Activated CD4-positive, alpha-beta T cell treated with anti-CD3 and anti-CD28 coated beads, Interleukin-2, amount 50 U/mL, for 4 hours (primary cell): ENCODE measurements at regions not wholly inside any gene's neighbourhood (a gene's known extent, or its start where the extent isn't known, plus 50 kb on each side); places are given as distances from the start of the nearest gene placed in this dataset.
"Not testable (repeated sequence)": the region's sequence is repeated elsewhere in the genome, so short reads cannot be mapped to it uniquely, and the experiment has no call there.

Source experiments
- DNase-seq, 2 experiments: peaks; one replicate each; pipeline ENCODE4 v3.0.0-alpha.2; 2020

DNA sequence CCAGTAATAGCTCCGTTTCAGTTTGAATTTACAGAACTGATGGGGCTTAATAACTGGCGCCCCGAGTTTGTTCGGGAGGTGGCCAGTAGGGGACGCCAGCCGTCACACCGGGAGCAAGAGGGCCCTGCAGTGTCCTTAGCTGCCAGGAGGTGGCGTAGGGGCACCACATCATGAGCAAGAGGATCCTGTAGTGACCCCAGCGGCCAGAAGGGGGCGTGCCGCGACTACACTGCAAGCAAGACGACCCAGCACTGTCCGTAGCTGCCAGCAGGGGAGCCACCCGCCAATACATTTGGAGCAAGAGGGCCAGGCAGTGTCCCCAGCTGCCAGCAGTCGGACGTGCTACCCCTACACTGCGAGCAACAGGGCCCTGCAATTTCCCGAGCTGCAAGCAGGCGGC is 663.7 kb upstream of the B3GAT1 start:
- peak; percentile 26 to 40 for DNase-seq

DNA sequence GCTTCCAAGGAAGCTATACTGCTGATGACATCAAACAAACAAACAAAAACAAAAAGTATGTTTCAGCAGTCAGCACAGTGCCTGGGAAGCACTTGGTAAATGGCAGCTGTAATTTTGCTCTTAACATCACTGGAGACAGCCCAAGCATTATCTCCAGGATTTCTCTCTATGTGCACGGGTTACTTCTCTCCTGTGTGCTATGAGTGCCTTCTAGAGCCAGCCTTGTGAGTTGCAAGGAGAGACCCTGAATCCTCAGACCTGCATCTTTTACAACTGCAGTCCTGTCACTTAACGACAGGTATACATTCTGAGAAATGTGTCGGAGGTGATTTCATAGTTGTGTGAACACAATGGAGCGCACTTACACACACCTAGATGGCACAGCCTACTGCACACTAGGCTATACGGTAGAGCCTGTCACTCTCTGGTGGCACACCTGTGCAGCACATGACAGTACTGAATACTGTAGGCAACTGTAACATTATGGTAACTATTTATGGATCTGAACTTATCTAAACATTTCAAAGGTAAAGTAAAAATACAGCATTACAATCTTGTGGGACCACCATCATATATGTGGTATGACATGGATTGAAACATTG is 662.5 kb upstream of the B3GAT1 start:
- no peak for DNase-seq

DNA sequence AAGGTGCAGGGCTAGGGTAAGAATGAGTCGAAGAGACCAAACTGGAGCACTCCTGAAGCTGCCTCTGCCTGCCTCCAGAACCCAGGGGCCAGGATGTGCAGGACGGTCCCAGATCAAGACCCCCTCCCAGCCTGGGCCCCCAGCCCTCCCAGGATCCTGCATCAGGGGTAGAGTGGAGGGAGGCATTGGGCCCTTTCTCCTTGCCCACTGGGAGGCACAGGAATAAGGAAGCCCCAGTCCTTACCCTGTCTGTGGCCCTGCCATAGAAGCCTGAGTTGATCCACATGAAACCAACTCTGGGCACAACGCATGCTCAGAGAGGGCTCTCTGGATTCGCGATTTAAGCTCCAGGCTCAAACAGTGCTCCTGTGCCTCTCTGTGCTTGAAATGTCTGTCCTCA is 661.8 kb upstream of the B3GAT1 start:
- DNase-seq = no peak

DNA sequence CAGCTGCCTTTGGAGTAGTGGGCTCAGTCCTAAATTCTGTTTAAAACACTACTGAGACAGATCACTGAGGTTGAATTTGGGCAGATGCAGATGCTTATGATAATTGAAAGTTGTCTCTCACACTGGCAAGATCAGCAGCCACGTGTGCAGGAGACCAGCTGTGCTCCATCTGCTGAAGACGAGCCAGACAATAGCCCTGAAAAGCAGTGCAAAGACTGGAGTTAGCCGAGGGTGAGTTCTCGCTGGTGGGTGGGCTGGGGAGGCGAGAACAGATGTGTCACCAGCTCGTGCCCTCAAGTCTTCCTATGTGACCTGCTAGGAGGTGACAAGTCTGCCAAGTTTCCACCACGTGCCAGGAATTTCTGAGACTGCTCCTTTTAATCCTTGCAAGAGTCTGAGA is 661.3 kb upstream of the B3GAT1 start:
- DNase-seq = no peak

DNA sequence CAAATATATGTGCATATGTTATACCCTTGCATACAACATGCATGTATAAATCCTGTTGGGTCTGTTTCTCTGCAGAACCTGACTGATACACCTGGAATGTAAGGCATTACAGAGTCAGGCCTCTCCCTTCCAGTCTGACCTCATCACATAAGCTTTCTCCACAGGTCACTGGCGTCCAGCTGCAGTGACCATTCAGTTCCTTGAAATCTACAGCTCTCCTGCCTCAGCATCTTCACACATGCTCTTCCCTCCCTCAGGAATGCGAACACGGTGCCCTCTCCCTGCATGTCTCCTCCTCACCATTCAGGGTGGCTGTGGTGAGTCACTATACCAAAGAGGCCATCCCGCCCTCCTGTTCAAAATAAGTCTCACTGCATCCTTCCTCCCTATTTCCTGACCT is 657.8 kb upstream of the B3GAT1 start:
- no peak for DNase-seq

DNA sequence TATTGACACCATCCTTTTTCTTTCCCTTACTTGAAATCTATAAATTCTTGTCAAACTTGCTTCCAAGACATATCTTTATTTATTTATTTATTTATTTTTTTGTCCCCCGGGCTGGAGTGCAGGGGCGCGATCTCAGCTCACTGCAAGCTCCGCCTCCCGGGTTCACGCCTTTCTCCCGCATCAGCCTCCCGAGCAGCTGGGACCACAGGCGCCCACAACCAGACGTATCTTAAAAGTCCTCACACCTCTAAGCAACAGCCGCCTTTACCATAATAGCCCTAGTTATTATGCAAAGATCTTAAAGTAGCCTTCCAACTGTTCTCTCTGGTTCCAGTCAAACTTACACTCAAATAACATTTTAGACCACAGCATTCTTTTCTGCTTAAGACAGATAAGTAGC is 657.0 kb upstream of the B3GAT1 start:
- no peak for DNase-seq

DNA sequence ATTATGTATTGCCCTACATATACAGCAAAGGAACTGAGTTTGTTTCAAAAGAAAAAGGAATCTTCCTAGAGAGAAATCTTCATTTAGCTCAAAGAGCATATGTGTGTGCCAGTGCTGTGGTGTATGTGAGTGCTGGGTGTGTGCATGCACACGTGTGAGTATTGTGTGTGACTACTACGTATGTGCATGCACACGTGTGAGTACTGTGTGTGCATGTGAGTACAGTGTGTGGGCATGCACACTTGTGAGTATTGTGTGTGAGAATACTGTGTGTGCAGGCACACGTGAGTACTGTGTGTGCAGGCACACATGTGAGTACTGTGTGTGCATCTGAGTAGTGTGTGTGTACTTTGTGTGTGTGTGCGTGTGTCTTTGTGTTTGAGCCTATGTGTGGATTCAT is 651.0 kb upstream of the B3GAT1 start:
- no peak for DNase-seq

DNA sequence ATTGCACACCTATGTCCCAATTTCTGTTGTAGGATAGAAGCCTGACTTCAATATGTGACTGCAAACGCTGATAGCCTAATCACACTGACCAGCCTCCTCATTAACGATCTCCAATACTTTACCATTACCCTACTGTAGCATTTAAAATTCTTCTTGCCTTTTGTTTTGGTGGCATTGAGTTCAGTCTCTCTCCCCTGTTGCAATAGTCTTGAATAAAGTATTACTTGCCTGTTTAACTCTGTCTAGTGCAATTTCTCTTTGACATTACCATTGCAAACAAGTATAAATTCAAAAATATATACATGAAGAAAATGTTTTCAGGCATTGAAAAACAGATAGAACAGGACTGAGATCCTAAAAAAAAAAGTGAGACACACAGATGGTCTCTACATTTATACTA is 649.1 kb upstream of the B3GAT1 start:
- DNase-seq = no peak

DNA sequence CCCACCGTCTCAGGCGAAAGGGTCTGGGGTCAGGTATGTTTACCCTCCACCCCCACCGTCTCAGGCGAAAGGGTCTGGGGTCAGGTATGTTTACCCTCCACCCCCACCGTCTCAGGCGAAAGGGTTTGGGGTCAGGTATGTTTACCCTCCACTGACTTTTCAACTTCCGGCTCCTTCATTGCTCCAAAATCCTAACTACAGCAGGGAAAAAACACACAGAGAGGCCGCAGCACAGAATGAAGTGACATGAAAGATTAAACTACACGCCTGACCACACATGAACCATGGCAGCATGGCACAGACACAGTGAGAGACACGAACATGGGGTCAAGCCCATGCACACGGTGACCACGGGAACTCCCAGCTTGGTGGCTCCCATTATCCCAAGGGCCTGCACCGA is 634.9 kb upstream of the B3GAT1 start:
- no peak for DNase-seq

DNA sequence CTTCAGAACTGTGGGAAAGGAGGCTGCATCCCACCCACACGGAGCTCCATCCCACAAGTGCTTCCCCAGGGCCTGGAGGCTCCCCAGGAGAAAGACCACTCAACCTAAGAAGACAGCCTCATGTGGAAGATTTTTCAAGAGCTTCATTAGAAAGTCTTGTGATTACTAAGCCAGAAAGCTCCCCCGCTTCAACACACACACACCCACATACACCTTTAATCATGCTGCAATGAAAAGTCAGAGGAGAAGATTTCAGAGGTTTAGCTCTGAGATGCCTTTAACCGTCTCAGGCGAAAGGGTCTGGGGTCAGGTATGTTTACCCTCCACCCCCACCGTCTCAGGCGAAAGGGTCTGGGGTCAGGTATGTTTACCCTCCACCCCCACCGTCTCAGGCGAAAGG is 634.5 kb upstream of the B3GAT1 start:
- no peak for DNase-seq

DNA sequence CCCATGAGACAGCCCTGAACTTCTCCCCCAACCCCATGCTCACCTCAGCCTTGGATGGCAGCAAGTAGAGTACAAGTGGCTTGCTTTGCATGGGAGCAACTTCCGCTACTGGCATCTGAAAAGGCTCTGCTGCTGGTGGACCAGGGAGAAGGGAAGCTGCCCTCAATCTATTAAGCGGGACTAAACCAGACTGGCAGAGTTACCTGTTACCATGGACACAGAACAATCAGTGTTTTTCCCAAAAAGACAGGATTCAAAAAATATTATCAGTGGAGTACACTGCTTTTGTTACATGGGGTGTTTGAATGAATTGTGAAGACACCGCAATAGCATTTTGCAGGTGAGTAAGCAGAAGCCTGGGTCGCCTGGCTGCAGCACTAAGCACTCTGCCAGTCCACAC is 631.4 kb upstream of the B3GAT1 start:
- no peak for DNase-seq

DNA sequence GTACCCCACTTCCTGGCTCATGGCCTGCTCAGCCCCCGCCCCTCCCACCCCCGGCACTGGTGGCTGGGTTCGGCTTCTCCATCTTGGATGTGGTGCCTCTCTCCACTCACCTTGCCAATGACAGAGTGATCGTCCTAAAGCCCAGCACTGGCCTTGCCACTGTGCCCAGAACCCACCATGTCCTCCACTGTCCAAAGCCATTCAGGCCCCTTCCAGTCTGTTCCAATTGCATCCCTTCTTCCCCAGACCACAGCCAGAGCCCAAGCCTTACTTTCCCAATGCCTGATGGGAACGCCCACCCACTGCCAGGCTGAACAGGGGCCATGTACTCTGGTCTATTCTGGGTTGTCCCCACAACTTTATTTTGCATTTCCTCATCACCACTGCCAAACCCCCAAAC is 625.8 kb upstream of the B3GAT1 start:
- no peak for DNase-seq

DNA sequence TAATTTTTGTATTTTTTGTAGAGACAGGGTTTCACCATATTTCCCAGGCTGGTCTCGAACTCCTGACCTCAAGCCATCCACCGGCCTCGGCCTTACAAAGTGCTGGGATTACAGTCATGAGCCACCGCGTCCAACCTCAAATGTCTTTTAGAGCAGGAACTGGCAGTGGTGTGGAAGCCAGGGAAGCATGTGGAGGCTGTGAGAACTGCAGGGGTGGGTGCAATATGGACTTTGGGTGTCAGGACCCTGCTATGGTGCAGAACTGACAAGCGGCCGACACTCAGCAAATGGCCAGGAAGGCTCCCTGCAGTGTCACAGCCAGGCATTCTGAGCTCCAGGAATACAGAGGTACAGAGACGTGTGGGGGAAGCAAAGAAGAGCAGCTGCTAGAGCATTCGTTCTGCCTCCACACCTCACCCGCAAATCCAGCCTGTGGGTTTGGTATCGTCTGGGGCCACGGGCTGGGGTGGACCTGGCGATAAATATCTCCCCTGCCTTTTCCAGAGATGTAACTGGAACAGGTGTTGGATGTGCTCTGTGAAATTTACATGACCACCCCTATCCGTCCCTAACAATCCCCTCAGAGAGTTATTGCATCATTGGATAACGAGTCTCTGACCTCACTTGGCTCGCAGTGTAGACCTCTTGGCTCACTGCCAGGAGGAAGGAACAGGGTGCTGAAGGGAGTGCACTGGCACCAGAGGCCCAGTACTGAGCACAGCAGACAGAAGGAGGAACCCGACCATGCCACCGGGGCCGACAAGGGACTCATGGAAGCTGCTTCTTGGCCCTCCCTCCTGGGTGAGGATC is 624.7 kb upstream of the B3GAT1 start:
- no peak for DNase-seq

DNA sequence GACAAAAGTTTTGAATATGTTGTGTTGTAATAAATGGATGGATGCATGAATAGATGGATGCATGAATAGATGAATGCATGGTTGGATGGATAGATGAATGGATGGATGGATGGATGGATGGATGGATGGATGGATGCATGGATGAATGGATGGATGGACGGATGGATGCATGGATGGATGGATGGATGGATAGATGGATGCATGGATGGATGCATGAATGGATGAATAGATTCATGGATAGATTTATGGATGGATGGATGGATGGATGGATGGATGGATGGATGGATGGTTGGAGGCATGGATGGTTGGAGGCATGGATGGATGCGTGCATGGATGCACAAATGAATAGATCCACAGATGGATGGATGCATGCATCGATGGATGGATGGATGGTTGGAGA is 623.2 kb upstream of the B3GAT1 start:
- DNase-seq = no peak

DNA sequence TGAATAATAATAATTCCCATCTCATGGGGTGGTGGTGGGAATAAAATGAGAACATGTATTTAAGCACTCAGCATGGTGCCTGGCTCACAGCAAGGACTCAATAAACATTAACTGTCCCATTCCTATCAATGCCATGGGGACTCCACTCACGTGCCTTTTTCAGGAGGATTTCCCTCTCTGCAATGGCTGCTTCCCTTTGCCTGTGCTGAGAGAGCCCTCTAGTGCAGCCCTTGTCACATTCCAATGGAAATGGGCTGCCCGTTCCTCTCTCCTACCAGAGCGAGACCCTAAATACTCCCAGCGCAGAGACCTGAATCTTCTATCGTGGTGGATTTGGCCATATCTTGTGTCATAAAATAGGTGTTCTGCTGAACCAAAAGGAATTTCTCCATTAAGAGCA is 621.5 kb upstream of the B3GAT1 start:
- DNase-seq = no peak

DNA sequence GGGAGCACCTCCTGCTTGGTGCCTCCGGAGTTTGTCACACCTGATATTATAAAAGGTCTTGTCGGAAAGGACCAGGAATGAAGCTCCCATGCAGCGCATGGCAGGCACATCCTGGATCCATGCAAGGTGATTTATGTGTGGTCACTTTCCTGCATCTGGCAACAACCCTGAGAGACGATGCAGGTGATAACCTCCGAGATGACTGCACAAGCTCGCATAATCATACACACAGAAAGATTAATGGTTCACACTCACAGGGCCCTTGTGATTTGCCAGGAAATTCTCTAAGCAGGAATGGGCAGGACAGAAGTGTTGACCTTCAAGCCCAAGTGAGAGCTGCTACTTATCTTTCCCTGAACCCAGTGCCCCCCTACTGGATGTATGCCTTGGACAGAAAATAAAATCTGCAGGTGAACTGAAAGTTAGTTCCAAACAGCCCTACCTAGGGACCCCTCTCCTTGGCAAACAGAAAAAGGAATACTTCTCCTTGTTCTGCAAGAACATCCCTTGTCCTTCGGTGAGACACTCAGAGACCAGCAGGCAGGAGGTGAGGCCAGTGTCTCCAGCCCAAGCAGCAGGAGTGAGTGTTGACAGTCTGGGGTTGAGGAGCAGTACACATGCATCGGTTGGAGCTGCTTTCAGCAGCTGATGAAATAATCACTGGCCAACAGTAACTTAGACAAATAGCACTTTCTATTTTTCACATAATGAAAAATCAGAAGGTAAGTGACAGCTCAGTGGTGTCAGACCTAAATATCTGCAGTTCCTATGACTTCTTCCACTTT is 619.4 kb upstream of the B3GAT1 start:
- DNase-seq = no peak

DNA sequence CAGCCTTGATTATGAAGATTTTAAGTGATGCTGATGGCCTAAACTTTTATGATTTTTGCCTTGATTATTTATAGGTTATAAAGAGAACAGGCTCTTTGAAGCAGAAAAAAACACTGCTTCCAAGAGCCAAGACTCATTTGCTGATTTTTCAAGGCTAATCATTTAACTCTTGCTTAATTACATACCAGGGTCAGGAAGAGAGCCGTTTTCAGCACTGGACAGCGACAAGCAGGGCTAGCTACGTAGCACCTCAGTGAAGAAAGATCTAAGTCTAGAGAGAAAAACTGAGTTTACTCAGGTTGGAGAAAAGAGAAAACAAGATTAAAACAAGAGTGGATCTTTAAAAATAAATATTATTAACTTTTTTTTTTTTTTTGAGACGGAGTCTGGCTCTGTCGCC is 615.4 kb upstream of the B3GAT1 start:
- DNase-seq = no peak

DNA sequence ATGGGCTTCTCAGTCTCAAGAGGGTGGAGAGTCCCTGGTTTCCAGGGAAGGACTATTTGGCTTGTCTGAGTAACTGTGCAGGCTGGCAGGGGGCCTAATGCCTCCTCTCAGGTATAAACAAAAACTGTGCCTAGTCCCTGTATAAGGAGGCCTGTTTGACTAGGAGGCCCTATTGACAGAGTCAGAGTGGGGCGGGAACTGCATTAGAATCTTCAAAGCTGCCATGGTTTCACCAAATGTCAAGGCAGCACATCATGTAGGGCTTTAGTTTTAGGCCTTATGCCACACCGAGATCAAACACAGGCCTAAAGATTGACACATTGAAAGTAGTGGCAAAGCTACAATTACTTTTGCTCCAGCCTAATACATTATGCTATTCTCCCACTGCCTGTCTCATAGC is 611.5 kb upstream of the B3GAT1 start:
- no peak for DNase-seq

DNA sequence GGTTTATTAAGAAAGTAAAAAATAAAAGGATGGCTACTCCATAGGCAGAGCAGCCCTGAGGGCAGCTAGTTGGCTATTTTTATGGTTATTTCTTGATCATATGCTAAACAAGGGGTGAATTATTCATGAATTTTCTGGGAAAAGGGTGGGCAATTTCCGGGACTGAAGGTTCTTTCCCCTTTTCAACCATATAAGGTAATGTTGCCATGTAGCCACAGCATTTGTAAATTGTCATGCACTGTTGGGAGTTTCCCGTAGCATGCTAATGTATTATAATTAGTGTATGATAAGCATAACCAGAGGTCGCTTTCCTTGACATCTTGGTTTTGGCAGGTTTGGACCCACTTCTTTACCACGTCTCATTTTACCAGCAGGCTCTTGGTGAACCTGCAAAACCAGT is 610.4 kb upstream of the B3GAT1 start:
- DNase-seq = no peak

DNA sequence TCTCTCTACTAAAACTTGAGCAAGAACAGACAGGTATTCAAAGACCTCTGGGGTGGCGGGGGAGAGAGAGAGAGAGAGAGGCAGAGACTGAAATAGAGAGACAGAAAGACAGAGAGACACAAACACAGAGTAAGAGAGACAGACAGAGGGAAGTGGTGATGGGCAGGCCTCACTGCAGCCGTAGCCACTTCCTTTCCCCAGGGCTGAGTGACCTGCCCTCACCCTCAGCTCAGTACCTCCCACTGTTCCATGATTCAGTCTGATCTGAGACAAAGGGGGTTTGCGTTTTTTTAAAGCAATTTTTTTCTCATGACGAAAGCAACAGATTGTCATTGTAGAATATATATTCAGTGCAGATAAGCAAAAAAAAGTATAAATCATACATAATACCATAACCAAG is 607.9 kb upstream of the B3GAT1 start:
- DNase-seq = no peak

DNA sequence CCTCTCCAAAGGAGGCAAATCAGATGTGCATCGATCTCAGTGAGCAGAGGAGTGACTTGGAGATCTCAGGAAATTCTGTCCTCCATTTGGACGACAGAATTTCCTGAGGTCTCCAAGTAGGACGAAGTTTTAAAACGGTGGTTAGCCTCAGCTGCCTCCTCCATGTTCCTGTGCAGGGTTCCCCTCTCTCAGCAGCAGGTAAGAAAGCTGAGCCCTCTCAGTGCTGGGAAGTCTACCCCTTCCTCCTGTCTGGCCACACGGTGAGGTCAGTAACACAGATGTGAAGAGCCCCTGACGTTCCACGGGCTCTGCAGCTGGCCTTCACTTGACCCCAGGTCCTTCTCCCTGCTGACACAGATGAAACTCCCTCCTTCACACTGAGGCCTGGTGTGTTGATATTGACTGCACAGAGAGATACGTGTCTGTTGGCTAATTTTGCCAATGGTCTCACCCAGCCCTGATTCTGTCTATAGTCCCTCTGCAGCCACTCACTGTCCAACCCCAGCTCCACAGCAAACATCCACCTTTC is 607.4 kb upstream of the B3GAT1 start:
- no peak for DNase-seq

DNA sequence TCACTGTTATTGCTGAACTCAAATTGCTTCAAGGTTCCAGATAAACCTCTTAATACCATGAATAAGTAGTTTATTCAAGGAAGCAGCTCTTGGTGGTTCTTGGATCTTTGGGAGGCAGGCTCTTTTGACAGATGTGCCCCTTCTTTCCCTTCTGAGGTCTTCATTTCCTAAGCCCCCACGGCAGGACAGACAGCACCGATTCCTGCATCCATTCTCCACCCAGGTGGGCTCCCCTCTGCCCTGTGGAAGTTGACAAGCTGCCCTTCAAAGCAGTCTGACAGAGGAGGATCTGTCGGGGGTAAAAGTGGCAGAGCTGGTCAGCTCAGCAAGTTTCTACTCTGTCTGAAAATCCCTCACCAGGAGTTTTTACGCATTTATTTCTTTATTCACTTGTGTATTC is 605.3 kb upstream of the B3GAT1 start:
- no peak for DNase-seq

DNA sequence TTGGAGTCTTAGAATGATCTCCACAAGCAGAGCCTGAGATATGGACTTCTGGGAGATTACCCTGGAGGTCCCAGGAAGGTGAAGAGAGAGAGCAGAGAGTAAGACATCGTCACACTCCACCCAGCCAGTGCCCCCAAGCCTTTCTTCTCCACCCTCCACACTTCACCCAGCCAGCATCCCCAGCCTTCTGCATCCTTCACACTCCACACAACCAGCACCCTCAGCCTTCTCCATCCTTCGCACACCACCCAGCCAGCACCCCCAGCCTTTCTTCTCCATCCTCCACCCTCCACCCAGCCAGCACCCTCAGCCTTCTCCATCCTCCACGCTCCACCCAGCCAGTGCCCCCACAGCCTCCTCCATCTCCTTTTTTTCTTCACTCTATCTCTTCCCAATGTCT is 603.9 kb upstream of the B3GAT1 start:
- DNase-seq = no peak

DNA sequence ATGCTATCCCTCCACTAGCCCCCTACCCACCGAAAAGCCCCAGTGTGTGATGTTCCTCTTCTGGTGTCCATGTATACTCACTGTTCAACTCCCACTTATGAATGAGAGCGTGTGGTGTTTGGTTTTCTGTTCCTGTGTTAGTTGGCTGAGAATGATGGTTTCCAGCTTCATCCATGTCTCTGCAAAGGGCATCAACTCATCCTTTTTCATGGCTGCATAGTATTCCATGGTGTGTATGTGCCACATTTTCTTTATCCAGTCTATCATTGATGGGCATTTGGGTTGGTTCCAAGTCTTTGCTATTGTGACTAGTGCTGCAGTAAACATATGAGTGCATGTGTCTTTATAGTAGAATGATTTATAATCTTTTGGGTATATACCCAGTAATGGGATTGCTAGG is 599.3 kb upstream of the B3GAT1 start:
- DNase-seq = not testable (repeated sequence)
